Smooth muscle cell (in vitro differentiated cells): ENCODE measurements at regions not wholly inside any gene's neighbourhood (a gene's known extent, or its start where the extent isn't known, plus 50 kb on each side); places are given as distances from the start of the nearest gene placed in this dataset.

Experiments
- DNase-seq: peaks from one replicate; lab custom pipeline; 2025; ENCODE audit not compliant: unreplicated experiment; lab: John Stamatoyannopoulos, UW
- H2AFZ ChIP-seq: fragments of 200-600 bp; sonication (generic); 2 replicates; pipeline ENCODE4 v1.6.0; 2016; ENCODE audit warnings: antibody characterized with exemption, low read depth, mild to moderate bottlenecking
- H3F3A ChIP-seq: fragments of 200-600 bp; sonication (generic); 2 replicates; pipeline ENCODE4 v1.6.0; 2017; ENCODE audit warnings: antibody characterized with exemption, low read depth
- H3K27ac ChIP-seq: fragments of 200-600 bp; sonication (generic); 2 replicates; pipeline ENCODE4 v1.5.1; 2016; ENCODE audit warnings: low read depth, mild to moderate bottlenecking
- H3K27me3 ChIP-seq: fragments of 200-600 bp; sonication (generic); 2 replicates; pipeline ENCODE4 v1.6.1; 2016; ENCODE audit warnings: low read depth, mild to moderate bottlenecking
- H3K36me3 ChIP-seq: fragments of 200-600 bp; sonication (generic); 2 replicates; pipeline ENCODE4 v1.5.1; 2016; ENCODE audit warnings: low read depth
- H3K4me1 ChIP-seq: fragments of 200-600 bp; sonication (generic); 2 replicates; pipeline ENCODE4 v1.5.1; 2016; ENCODE audit warnings: low read depth
- H3K4me2 ChIP-seq: fragments of 200-600 bp; sonication (generic); 2 replicates; pipeline ENCODE4 v1.6.0; 2016; ENCODE audit warnings: mild to moderate bottlenecking
- H3K4me3 ChIP-seq: fragments of 200-600 bp; sonication (generic); 2 replicates; pipeline ENCODE4 v1.5.1; 2016; ENCODE audit warnings: mild to moderate bottlenecking
- H3K79me2 ChIP-seq: fragments of 200-600 bp; sonication (generic); 2 replicates; pipeline ENCODE4 v1.6.0; 2016; ENCODE audit warnings: low read depth, mild to moderate bottlenecking
- H3K9ac ChIP-seq: fragments of 200-600 bp; sonication (generic); 2 replicates; pipeline ENCODE4 v1.6.0; 2016; ENCODE audit warnings: low read depth
- H3K9me3 ChIP-seq: fragments of 200-600 bp; sonication (generic); replicated peaks from 2 replicates; pipeline ENCODE4 v1.5.1; 2016; ENCODE audit warnings: low read depth
- H4K20me1 ChIP-seq: fragments of 200-600 bp; sonication (generic); 2 replicates; pipeline ENCODE4 v1.6.0; 2016; ENCODE audit warnings: low read depth
- WGBS: methylation state at CpG from one replicate; pipeline ENCODE4 v1.1.7; 2016; ENCODE audit warnings: low lambda C conversion rate; 5-methylcytosine and 5-hydroxymethylcytosine counted together
- TF ChIP-seq, protein P1 (sequence below): fragments of 200-600 bp; sonication (generic); IDR thresholded peaks from 2 replicates; pipeline ENCODE4 v1.5.1; 2017; ENCODE audit warnings: borderline replicate concordance, mild to moderate bottlenecking, antibody characterized with exemption; ENCODE audit not compliant: insufficient read depth, poor library complexity, severe bottlenecking

DNA sequence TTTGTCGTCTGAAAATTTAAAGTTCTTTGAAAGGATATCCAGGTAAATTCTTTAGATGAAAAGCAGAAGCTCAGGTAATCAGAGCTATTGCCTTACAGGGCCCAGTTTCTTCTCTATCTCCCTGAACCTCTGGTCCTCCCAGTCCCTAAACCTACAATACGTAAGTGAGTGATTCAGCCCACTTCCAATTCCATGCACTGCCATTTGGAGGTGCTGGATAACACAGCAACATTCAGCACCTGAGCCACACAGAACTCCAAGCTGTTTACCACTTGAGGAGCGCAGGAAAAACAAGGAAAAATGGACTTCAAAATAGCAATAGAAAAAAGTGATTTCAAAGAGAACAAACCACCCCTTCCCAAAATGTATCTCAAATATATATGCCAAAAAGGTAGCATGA is 105.0 kb upstream of the DNAJC10 start:
- H3K9me3 ChIP-seq = no peaks in the 10 kb centered on the region
- peak overlapping the region; percentile 62 for H2AFZ ChIP-seq
- no peaks in the 10 kb centered on the region for H3K79me2 ChIP-seq
- no peaks in the 10 kb centered on the region for H3K4me1 ChIP-seq
- no peaks in the 10 kb centered on the region for H3K27me3 ChIP-seq
- TF ChIP-seq, protein P1, sequence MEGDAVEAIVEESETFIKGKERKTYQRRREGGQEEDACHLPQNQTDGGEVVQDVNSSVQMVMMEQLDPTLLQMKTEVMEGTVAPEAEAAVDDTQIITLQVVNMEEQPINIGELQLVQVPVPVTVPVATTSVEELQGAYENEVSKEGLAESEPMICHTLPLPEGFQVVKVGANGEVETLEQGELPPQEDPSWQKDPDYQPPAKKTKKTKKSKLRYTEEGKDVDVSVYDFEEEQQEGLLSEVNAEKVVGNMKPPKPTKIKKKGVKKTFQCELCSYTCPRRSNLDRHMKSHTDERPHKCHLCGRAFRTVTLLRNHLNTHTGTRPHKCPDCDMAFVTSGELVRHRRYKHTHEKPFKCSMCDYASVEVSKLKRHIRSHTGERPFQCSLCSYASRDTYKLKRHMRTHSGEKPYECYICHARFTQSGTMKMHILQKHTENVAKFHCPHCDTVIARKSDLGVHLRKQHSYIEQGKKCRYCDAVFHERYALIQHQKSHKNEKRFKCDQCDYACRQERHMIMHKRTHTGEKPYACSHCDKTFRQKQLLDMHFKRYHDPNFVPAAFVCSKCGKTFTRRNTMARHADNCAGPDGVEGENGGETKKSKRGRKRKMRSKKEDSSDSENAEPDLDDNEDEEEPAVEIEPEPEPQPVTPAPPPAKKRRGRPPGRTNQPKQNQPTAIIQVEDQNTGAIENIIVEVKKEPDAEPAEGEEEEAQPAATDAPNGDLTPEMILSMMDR = no peak
- H3K4me2 ChIP-seq = no peak overlapping the region
- no peak for DNase-seq
- 98% methylated on average over 3 of the region's 3 CpGs for WGBS
- no peak overlapping the region for H3K27ac ChIP-seq
- no peak overlapping the region for H3K4me3 ChIP-seq
- H3K36me3 ChIP-seq = no peaks in the 10 kb centered on the region
- no peak overlapping the region for H3K9ac ChIP-seq
- H3F3A ChIP-seq = no peaks in the 10 kb centered on the region
- no peaks in the 10 kb centered on the region for H4K20me1 ChIP-seq

DNA sequence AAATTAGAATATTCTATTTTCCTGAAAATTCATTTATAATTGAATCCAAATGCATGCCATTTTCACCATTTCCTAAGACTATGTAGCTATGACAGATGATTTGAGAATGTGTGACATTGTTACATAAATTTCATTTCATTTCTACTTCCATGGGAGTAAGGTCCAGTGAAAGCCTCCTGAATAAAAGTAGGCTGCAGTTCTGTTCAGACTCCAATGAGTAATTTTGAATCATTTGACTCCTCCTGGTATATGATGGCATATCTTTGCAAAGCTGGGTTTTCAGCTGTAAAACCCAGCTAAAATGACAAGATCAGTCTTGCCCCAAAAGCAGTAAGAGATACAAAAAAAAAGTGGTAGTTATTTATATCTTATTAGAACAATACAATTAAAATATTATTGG is 101.0 kb upstream of the DNAJC10 start:
- Histone ChIP-seq H3K9me3 (no peaks in the 10 kb centered on the region), H4K20me1 (no peaks in the 10 kb centered on the region), H3K27ac (no peak overlapping the region), H3F3A (no peaks in the 10 kb centered on the region), H2AFZ (no peak overlapping the region), H3K4me3 (no peak overlapping the region), H3K4me2 (no peak overlapping the region), H3K9ac (no peak overlapping the region), H3K27me3 (no peaks in the 10 kb centered on the region), H3K79me2 (no peaks in the 10 kb centered on the region), H3K4me1 (no peaks in the 10 kb centered on the region), H3K36me3 (no peaks in the 10 kb centered on the region)
- TF ChIP-seq, protein P1 = no peak
- no peak for DNase-seq

DNA sequence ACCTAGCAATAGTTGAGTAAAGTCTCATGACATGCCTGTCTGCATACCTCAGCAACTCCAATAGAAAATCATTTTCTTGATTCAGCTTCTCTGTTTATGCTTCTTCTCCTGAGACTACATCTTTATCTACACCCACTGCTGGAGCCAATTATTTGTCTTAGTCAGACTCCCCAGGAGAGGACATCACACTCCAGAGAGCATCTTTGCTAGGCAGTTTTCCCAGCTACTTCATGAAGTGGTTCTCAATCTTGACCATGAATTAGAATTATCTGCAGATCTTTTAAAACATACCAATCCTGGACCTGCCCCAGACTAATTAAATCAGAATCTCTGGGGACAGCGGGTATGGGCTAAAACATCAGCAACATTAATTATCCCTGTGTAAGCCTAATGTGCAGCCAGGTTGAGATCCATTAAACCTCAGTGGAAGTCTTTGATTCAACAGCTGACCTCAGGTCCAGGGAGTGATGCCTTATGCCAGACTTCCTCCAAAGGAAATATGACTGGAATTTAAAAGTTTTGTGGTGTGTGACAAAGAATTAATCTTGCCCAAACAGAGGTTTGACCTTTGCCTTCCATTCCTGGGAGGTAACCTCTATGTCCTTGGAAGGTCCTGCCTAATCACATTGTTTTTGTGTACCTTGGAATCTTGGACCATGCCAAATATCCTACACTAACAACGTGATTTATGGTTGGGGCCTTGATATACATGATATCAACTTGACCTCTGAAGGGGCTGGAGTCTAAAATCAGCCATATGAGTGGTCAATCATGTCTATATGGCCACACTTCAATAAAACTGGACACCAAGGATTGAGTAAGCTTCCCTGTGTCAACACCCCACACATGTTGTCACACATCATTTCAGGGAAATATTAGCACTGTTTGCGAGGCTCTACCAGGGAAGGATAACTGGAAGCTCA is 99.3 kb upstream of the DNAJC10 start:
- no peak overlapping the region for H2AFZ ChIP-seq
- no peak overlapping the region for H3K4me3 ChIP-seq
- H3K27me3 ChIP-seq = no peaks in the 10 kb centered on the region
- no peak for DNase-seq
- no peaks in the 10 kb centered on the region for H3F3A ChIP-seq
- H3K79me2 ChIP-seq = no peaks in the 10 kb centered on the region
- 79% methylated on average over 3 of the region's 3 CpGs for WGBS
- no peak overlapping the region for H3K27ac ChIP-seq
- TF ChIP-seq, protein P1 = no peak
- H3K4me1 ChIP-seq = peaks cover 4% of the 10 kb centered on the region
- H3K4me2 ChIP-seq = no peak overlapping the region
- no peak overlapping the region for H3K9ac ChIP-seq
- no peaks in the 10 kb centered on the region for H3K9me3 ChIP-seq
- no peaks in the 10 kb centered on the region for H3K36me3 ChIP-seq
- H4K20me1 ChIP-seq = no peaks in the 10 kb centered on the region

DNA sequence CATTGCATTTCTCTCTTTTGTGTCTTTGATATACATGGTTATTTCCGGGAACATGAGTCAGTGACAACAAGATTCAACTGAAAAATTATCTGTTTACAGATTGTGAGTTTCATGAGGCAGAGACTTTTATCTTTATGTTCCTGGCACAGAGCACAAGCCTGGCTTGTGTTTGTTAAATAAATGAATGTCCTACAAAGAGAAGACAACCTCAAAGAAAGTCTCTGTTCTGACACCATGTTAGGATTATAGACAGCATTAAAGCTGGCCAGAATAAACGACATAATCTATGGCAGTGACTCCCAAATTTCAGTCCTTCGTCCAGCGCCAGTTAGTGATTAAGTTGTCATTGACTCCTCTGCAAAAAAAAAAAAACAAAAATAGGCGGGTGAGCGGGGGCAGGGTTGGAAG is 97.4 kb upstream of the DNAJC10 start:
- H3K4me3 ChIP-seq = no peak overlapping the region
- peak overlapping the region; percentile 37 for H3K27ac ChIP-seq
- 30% methylated on average over 6 of the region's 6 CpGs for WGBS
- H3F3A ChIP-seq = no peaks in the 10 kb centered on the region
- H2AFZ ChIP-seq = no peak overlapping the region
- H3K27me3 ChIP-seq = no peaks in the 10 kb centered on the region
- no peaks in the 10 kb centered on the region for H4K20me1 ChIP-seq
- H3K9ac ChIP-seq = no peak overlapping the region
- H3K9me3 ChIP-seq = no peaks in the 10 kb centered on the region
- TF ChIP-seq, protein P1 = no peak
- H3K4me2 ChIP-seq = peak overlapping the region; percentile 60
- H3K79me2 ChIP-seq = no peaks in the 10 kb centered on the region
- H3K36me3 ChIP-seq = no peaks in the 10 kb centered on the region
- no peak for DNase-seq
- peaks cover 5% of the 10 kb centered on the region for H3K4me1 ChIP-seq
